Calu3 (cell line): ENCODE measurements at regions not wholly inside any gene's neighbourhood (a gene's known extent, or its start where the extent isn't known, plus 50 kb on each side); places are given as distances from the start of the nearest gene placed in this dataset.

Experiments used
- BruUV-seq: library from RNA; stranded (reverse); fragments of 400-500 nt; replicated peaks from 2 replicates; lab custom pipeline; 2021; lab: Mats Ljungman, UMichigan
- CTCF ChIA-PET: fragments of 300-600 bp; sonication (Branson Sonifier 250); formaldehyde crosslinking; loops from one replicate; lab custom pipeline; 2022; ENCODE audit warnings: antibody characterized with exemption; lab: Charles Lee
- DNase-seq: peaks from one replicate; pipeline ENCODE4 v3.0.0; 2022
- H3K27ac Mint-ChIP-seq: one replicate; pipeline ENCODE4 v1.8.0; 2022; ENCODE audit warnings: mixed read lengths; ENCODE audit not compliant: unreplicated experiment
- H3K27me3 Mint-ChIP-seq: one replicate; pipeline ENCODE4 v1.8.0; 2022; ENCODE audit warnings: mixed read lengths; ENCODE audit not compliant: unreplicated experiment
- H3K36me3 Mint-ChIP-seq: one replicate; pipeline ENCODE4 v1.8.0; 2022; ENCODE audit warnings: mild to moderate bottlenecking, moderate library complexity, mixed read lengths; ENCODE audit not compliant: insufficient read depth, unreplicated experiment
- H3K4me1 Mint-ChIP-seq: one replicate; pipeline ENCODE4 v1.8.0; 2022; ENCODE audit warnings: mild to moderate bottlenecking, low read depth, mixed read lengths; ENCODE audit not compliant: unreplicated experiment
- H3K4me3 Mint-ChIP-seq: one replicate; pipeline ENCODE4 v1.8.0; 2022; ENCODE audit warnings: mild to moderate bottlenecking, low read depth, moderate library complexity, mixed read lengths; ENCODE audit not compliant: unreplicated experiment
- H3K9me3 Mint-ChIP-seq: one replicate; pipeline ENCODE4 v1.8.0; 2022; ENCODE audit warnings: low read depth, mixed read lengths; ENCODE audit not compliant: unreplicated experiment
- intact Hi-C: fragments of 100-400 bp; cut with micrococcal nuclease; formaldehyde crosslinking; loops from one replicate; pipeline ENCODE4 v1.10.0; 2022; ENCODE audit not compliant: unreplicated experiment
- TF ChIP-seq, protein P1 (sequence below): fragments of 200-600 bp; IDR thresholded peaks from one replicate; pipeline ENCODE4 v1.8.0; 2022; ENCODE audit warnings: antibody characterized with exemption; ENCODE audit not compliant: unreplicated experiment

GRCh38 chr14:38522724-38523123 is 266.8 kb upstream of the CLEC14A start:
- Mint-ChIP-seq H3K27me3 (no peaks in the 10 kb centered on the region), H3K4me1 (no peaks in the 10 kb centered on the region), H3K9me3 (no peaks in the 10 kb centered on the region), H3K4me3 (no peak overlapping the region), H3K36me3 (no peaks in the 10 kb centered on the region), H3K27ac (no peak overlapping the region)
- no peak for DNase-seq
- intact Hi-C loops, result no loop called here
- BruUV-seq, result no TSS peak
- TF ChIP-seq, protein P1, sequence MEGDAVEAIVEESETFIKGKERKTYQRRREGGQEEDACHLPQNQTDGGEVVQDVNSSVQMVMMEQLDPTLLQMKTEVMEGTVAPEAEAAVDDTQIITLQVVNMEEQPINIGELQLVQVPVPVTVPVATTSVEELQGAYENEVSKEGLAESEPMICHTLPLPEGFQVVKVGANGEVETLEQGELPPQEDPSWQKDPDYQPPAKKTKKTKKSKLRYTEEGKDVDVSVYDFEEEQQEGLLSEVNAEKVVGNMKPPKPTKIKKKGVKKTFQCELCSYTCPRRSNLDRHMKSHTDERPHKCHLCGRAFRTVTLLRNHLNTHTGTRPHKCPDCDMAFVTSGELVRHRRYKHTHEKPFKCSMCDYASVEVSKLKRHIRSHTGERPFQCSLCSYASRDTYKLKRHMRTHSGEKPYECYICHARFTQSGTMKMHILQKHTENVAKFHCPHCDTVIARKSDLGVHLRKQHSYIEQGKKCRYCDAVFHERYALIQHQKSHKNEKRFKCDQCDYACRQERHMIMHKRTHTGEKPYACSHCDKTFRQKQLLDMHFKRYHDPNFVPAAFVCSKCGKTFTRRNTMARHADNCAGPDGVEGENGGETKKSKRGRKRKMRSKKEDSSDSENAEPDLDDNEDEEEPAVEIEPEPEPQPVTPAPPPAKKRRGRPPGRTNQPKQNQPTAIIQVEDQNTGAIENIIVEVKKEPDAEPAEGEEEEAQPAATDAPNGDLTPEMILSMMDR, result no peak
- CTCF ChIA-PET, result no interaction called here

DNA sequence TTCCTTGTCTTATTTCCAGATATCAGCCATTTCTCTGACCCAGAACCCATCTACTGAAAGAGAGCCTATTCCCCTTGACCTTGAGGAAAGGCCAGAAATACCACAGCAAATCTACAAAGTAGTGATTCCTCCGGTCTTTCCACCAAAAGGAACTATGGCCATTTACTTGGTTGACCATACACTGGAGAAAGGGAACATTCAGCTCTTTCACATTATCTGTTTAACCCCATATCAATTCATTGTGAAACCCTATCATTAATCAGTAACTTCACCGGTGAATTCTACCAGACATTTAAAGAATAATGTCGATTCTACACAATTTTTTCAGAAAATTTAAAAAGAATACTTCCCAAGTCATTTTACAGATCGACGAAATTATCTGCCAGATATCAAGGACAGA is 265.7 kb upstream of the CLEC14A start:
- no TSS peak for BruUV-seq
- Mint-ChIP-seq H3K4me3 (no peak overlapping the region), H3K27me3 (no peaks in the 10 kb centered on the region), H3K27ac (no peak overlapping the region), H3K36me3 (no peaks in the 10 kb centered on the region), H3K9me3 (no peaks in the 10 kb centered on the region), H3K4me1 (no peaks in the 10 kb centered on the region)
- intact Hi-C loops, result no loop called here
- no peak for DNase-seq
- TF ChIP-seq, protein P1, result no peak
- CTCF ChIA-PET, result no interaction called here

DNA sequence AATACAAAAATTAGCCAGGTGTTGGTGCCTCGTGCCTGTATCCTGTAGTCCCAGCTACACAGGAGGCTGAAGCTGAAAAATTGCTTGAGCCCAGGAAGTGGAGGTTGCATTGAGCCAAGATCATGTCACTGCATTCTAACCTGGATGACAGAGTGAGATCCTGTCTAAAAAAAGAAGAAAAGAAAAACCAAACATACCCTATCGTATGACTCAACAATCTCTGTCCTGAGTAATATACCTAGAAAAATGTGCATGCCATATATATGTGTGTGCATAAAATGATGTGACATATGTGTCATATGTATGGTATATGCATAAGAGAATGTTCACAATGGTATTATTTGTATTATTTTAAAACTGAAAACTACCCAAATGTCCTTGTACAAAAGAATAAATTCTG is 261.5 kb upstream of the CLEC14A start:
- no peak overlapping the region for H3K27ac Mint-ChIP-seq
- CTCF ChIA-PET, result no interaction called here
- no peaks in the 10 kb centered on the region for H3K36me3 Mint-ChIP-seq
- no TSS peak for BruUV-seq
- no peak overlapping the region for H3K4me3 Mint-ChIP-seq
- DNase-seq, result no peak
- no peaks in the 10 kb centered on the region for H3K4me1 Mint-ChIP-seq
- H3K9me3 Mint-ChIP-seq, result no peaks in the 10 kb centered on the region
- intact Hi-C loops, result no loop called here
- TF ChIP-seq, protein P1, result no peak
- no peaks in the 10 kb centered on the region for H3K27me3 Mint-ChIP-seq

- Mint-ChIP-seq H3K36me3 (no peaks in the 10 kb centered on the region), H3K4me3 (no peak overlapping the region), H3K27me3 (no peaks in the 10 kb centered on the region), H3K9me3 (no peaks in the 10 kb centered on the region), H3K27ac (no peak overlapping the region), H3K4me1 (no peaks in the 10 kb centered on the region)
- no TSS peak for BruUV-seq
- TF ChIP-seq, protein P1, result no peak
- intact Hi-C loops, result no loop called here
- no peak for DNase-seq
- CTCF ChIA-PET, result no interaction called here
Observed at GRCh38 chr14:38512236-38512635, 256.3 kb upstream of the CLEC14A start.
